HepG2 (cell line): ENCODE measurements at regions not wholly inside any gene's neighbourhood (a gene's known extent, or its start where the extent isn't known, plus 50 kb on each side); places are given as distances from the start of the nearest gene placed in this dataset.

Experiments
- ATAC-seq: fragments of 200-7000 bp; cut with Tn5 transposase; 3 replicates; pipeline ENCODE4 v1.9.1; 2020; ENCODE audit warnings: mild to moderate bottlenecking, moderate library complexity
- BruUV-seq: library from RNA; stranded (reverse); fragments of 400-500 nt; replicated peaks from 2 replicates; lab custom pipeline; 2021; lab: Mats Ljungman, UMichigan
- CTCF ChIA-PET: fragments of 300-600 bp; formaldehyde crosslinking; extraction: SDS; loops from one replicate; lab custom pipeline; 2021; ENCODE audit warnings: low total read pairs, inconsistent platforms, low intra/inter-chr PET ratio; lab: Yijun Ruan, JAX
- POLR2A ChIA-PET: fragments of 350-600 bp; sonication (Branson Sonifier 250); formaldehyde crosslinking; loops from one replicate; lab custom pipeline; 2020; ENCODE audit warnings: antibody characterized with exemption, inconsistent platforms; lab: Yijun Ruan, JAX
- DNase-seq: peaks from one replicate; pipeline ENCODE4 v3.0.0-alpha.2; 2015; ENCODE audit warnings: low spot score
- FAIRE-seq: peaks from 3 replicates; lab custom pipeline; 2011; peaks lifted over from hg19 to GRCh38; lab: Jason Lieb, UNC
- H2AFZ ChIP-seq: one replicate; pipeline ENCODE4 v1.6.1; 2011; ENCODE audit warnings: low read length, inconsistent platforms
- H3K27ac ChIP-seq: fragments of 300-600 bp; 3 replicates; pipeline ENCODE4 v1.8.0; 2011; ENCODE audit warnings: mixed run types, mild to moderate bottlenecking, mixed read lengths, low read length, inconsistent platforms; ENCODE audit not compliant: insufficient read depth; ENCODE audit errors: extremely low read length
- H3K27me3 ChIP-seq, 2 experiments: fragments of 200-600 bp in 1 of 2; 2 replicates in 1 of 2; 3 replicates in 1 of 2; pipeline versions ENCODE4 v1.6.0 to v1.8.0; 2011; ENCODE audit warnings: low read length in 2 of 2, mild to moderate bottlenecking in 2 of 2, moderate library complexity in 2 of 2, inconsistent platforms in 1 of 2; ENCODE audit not compliant: insufficient read depth in 2 of 2, control insufficient read depth in 1 of 2
- H3K36me3 ChIP-seq, 2 experiments: fragments of 200-600 bp in 1 of 2; replicated peaks in 1 of 2; 2 replicates in 1 of 2; 3 replicates in 1 of 2; pipeline versions ENCODE4 v1.5.1 to v1.8.0; 2011; ENCODE audit warnings: low read length in 2 of 2, inconsistent platforms in 1 of 2; ENCODE audit not compliant: insufficient read depth in 2 of 2, control insufficient read depth in 1 of 2
- H3K4me1 ChIP-seq: 2 replicates; pipeline ENCODE4 v1.5.1; 2012; ENCODE audit warnings: low read length, inconsistent platforms; ENCODE audit not compliant: insufficient read depth
- H3K4me2 ChIP-seq: 2 replicates; pipeline ENCODE4 v1.6.0; 2011; ENCODE audit warnings: low read depth, low read length, inconsistent platforms
- H3K4me3 ChIP-seq, 3 experiments: fragments of 200-600 bp in 1 of 3; sonication (generic), shearing (Covaris generic) in 1 of 3; replicated peaks in 1 of 3; 2 replicates each; pipeline ENCODE4 v1.5.1; 2011 to 2016; ENCODE audit warnings: low read length in 3 of 3, inconsistent platforms in 2 of 3, low read depth in 2 of 3, mild to moderate bottlenecking in 2 of 3, control low read depth in 1 of 3, mixed read lengths in 1 of 3; ENCODE audit not compliant: insufficient read depth in 1 of 3
- H3K79me2 ChIP-seq: one replicate; pipeline ENCODE4 v1.6.1; 2011; ENCODE audit warnings: low read length, inconsistent platforms; ENCODE audit not compliant: insufficient read depth
- H3K9ac ChIP-seq: 2 replicates; pipeline ENCODE4 v1.6.0; 2011; ENCODE audit warnings: mild to moderate bottlenecking, low read depth, low read length, inconsistent platforms; ENCODE audit not compliant: insufficient read depth
- H3K9me3 ChIP-seq: 2 replicates; pipeline ENCODE4 v1.5.1; 2012; ENCODE audit warnings: mild to moderate bottlenecking, low read length
- H4K20me1 ChIP-seq: 2 replicates; pipeline ENCODE4 v1.6.0; 2011; ENCODE audit warnings: inconsistent platforms, mild to moderate bottlenecking, low read length, moderate library complexity; ENCODE audit not compliant: insufficient read depth
- TP53 ChIP-seq: sonication (generic); formaldehyde crosslinking; conservative IDR thresholded peaks from 2 replicates; pipeline ENCODE4 v1.4.0; 2020; ENCODE audit warnings: missing genetic modification reagents
- ZFP41 ChIP-seq: sonication (generic); formaldehyde crosslinking; IDR thresholded peaks from 2 replicates; pipeline ENCODE4 v1.4.0; 2020; ENCODE audit warnings: mild to moderate bottlenecking, missing genetic modification reagents, borderline replicate concordance
- ZNF263 ChIP-seq: sonication (generic); formaldehyde crosslinking; IDR thresholded peaks from 2 replicates; pipeline ENCODE4 v1.4.0; 2020; ENCODE audit warnings: missing genetic modification reagents
- ZNF737 ChIP-seq: sonication (generic); formaldehyde crosslinking; IDR thresholded peaks from 2 replicates; pipeline ENCODE4 v1.5.0; 2020; ENCODE audit warnings: missing genetic modification reagents, mild to moderate bottlenecking, borderline replicate concordance
- WGBS: methylation state at CpG from one replicate; pipeline ENCODE4 v1.1.6; 2017; ENCODE audit warnings: low lambda C conversion rate; 5-methylcytosine and 5-hydroxymethylcytosine counted together
- in situ Hi-C: cut with HindIII; loops from 2 replicates; pipeline ENCODE4 v1.10.0; 2017; ENCODE audit warnings: low pct_unique_long_range_greater_than_20kb; ENCODE audit not compliant: extremely low pct_ligation_motif_present
- intact Hi-C: fragments of 100-400 bp; cut with micrococcal nuclease; formaldehyde crosslinking; loops from one replicate; pipeline ENCODE4 v1.10.0; 2022; ENCODE audit not compliant: unreplicated experiment
- TF ChIP-seq, protein P1 (sequence below): sonication (generic); formaldehyde crosslinking; IDR thresholded peaks from 2 replicates; pipeline ENCODE4 v1.4.0; 2020; ENCODE audit warnings: mild to moderate bottlenecking, missing genetic modification reagents
- TF ChIP-seq, protein P2 (sequence below): sonication (generic); formaldehyde crosslinking; IDR thresholded peaks from 2 replicates; pipeline ENCODE4 v1.8.1; 2023; ENCODE audit warnings: mild to moderate bottlenecking, missing genetic modification reagents

GRCh38 chr6:139430899-139431601, 56.6 kb upstream of the CITED2 start:
- Histone ChIP-seq H3K4me1 (peaks cover 20% of the 10 kb centered on the region), H3K9me3 (peaks cover 8% of the 10 kb centered on the region; the same call in 1 of the 2 replicates), H3K79me2 (no peaks in the 10 kb centered on the region), H3K4me3 (no peak overlapping the region), H2AFZ (no peak overlapping the region), H3K27ac (no peak overlapping the region), H4K20me1 (no peaks in the 10 kb centered on the region), H3K27me3 (peaks cover 0 to 3% of the 10 kb centered on the region in 2 experiments; a peak in 1 of 5 replicates), H3K4me2 (no peak overlapping the region), H3K9ac (no peak overlapping the region), H3K36me3 (no peaks in the 10 kb centered on the region)
- CTCF ChIA-PET, result no interaction called here
- no peak for ATAC-seq
- 57% methylated on average over 4 of the region's 4 CpGs for WGBS
- POLR2A ChIA-PET, result no interaction called here
- peak; percentile 96; the same call in 1 of the 2 replicates for TF ChIP-seq TP53
- TF ChIP-seq, protein P1, sequence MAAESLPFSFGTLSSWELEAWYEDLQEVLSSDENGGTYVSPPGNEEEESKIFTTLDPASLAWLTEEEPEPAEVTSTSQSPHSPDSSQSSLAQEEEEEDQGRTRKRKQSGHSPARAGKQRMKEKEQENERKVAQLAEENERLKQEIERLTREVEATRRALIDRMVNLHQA, result no peak
- no peak for TF ChIP-seq ZNF737 (CRISPR knock-in tag)
- TF ChIP-seq, protein P2, sequence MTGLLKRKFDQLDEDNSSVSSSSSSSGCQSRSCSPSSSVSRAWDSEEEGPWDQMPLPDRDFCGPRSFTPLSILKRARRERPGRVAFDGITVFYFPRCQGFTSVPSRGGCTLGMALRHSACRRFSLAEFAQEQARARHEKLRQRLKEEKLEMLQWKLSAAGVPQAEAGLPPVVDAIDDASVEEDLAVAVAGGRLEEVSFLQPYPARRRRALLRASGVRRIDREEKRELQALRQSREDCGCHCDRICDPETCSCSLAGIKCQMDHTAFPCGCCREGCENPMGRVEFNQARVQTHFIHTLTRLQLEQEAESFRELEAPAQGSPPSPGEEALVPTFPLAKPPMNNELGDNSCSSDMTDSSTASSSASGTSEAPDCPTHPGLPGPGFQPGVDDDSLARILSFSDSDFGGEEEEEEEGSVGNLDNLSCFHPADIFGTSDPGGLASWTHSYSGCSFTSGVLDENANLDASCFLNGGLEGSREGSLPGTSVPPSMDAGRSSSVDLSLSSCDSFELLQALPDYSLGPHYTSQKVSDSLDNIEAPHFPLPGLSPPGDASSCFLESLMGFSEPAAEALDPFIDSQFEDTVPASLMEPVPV (CRISPR knock-in tag), result no peak
- no peak for TF ChIP-seq ZFP41 (CRISPR knock-in tag)
- TF ChIP-seq ZNF263 (CRISPR knock-in tag), result 0 out of 2 replicates have a peak, but pooled peaks have one; percentile 46
- in situ Hi-C loops, result no loop called here
- BruUV-seq, result no TSS peak
- no peak for DNase-seq
- intact Hi-C loops, result no loop called here
- FAIRE-seq, result no peak
